ENCODE measurements at regions not wholly inside any gene's neighbourhood (a gene's known extent, or its start where the extent isn't known, plus 50 kb on each side); places are given as distances from the start of the nearest gene placed in this dataset.

- no peak for TF ChIP-seq CTCF (IDR thresholded peaks at IDR 0.05; ENCODE audit: insufficient read depth, missing control alignments)
- DNase-seq (ENCODE audit: insufficient read length, low spot score) (no peak), FAIRE-seq (no peak)
These were observed 77.1 kb upstream of the WDR17 start for GRCh38 chr4:175988511-175988910.

GRCh38 chr4:175996206-175996605 is 69.4 kb upstream of the WDR17 start:
- TF ChIP-seq CTCF (IDR thresholded peaks at IDR 0.05; ENCODE audit: insufficient read depth, missing control alignments), result no peak
- DNase-seq (ENCODE audit: insufficient read length, low spot score) (no peak), FAIRE-seq (no peak)

- DNase-seq (ENCODE audit: insufficient read length, low spot score) (no peak), FAIRE-seq (no peak)
- TF ChIP-seq CTCF (IDR thresholded peaks at IDR 0.05; ENCODE audit: insufficient read depth, missing control alignments), result no peak
These were observed 68.3 kb upstream of the WDR17 start for GRCh38 chr4:175997291-175997690.

- no peak for FAIRE-seq
- no peak for DNase-seq (ENCODE audit: insufficient read length, low spot score)
These were observed 66.9 kb upstream of the WDR17 start for GRCh38 chr4:175998782-175999181.

GRCh38 chr4:175999944-176000343 is 65.7 kb upstream of the WDR17 start:
- no peak for FAIRE-seq
- no peak for TF ChIP-seq CTCF (IDR thresholded peaks at IDR 0.05; ENCODE audit: insufficient read depth, missing control alignments)
- no peak for DNase-seq (ENCODE audit: insufficient read length, low spot score)

More at GRCh38 chr4:175998782-175999181, 66.9 kb upstream of the WDR17 start:
- no peak for TF ChIP-seq CTCF (IDR thresholded peaks at IDR 0.05; ENCODE audit: insufficient read depth, missing control alignments)

- FAIRE-seq, result no peak
- DNase-seq (ENCODE audit: insufficient read length, low spot score), result no peak
These were observed 64.3 kb upstream of the WDR17 start for GRCh38 chr4:176001151-176002006.

More at GRCh38 chr4:176001151-176002006, 64.3 kb upstream of the WDR17 start:
- TF ChIP-seq CTCF (IDR thresholded peaks at IDR 0.05; ENCODE audit: insufficient read depth, missing control alignments), result no peak
